HT-29 (cell line): ENCODE measurements at regions not wholly inside any gene's neighbourhood (a gene's known extent, or its start where the extent isn't known, plus 50 kb on each side); places are given as distances from the start of the nearest gene placed in this dataset.

Experiments
- DNase-seq: peaks from one replicate; pipeline ENCODE4 v3.0.0-alpha.2; 2015; ENCODE audit warnings: low spot score

GRCh38 chr20:52402950-52403349 lies 211.4 kb upstream of the ZFP64 start:
- DNase-seq = no peak

- no peak for DNase-seq
These were observed 210.9 kb upstream of the ZFP64 start for GRCh38 chr20:52402514-52402913.

- DNase-seq = no peak
These were observed 209.9 kb upstream of the ZFP64 start for GRCh38 chr20:52401431-52401830.

GRCh38 chr20:52399352-52399751 lies 207.8 kb upstream of the ZFP64 start:
- no peak for DNase-seq

GRCh38 chr20:52389606-52390005 lies 198.0 kb upstream of the ZFP64 start:
- DNase-seq = no peak

- no peak for DNase-seq
These were observed 192.5 kb upstream of the ZFP64 start for GRCh38 chr20:52383995-52384621.

- DNase-seq = no peak
These were observed 191.4 kb upstream of the ZFP64 start for GRCh38 chr20:52382933-52383332.

GRCh38 chr20:52379723-52380336 lies 188.3 kb upstream of the ZFP64 start:
- DNase-seq = peak; percentile 81

- no peak for DNase-seq
These were observed 180.6 kb upstream of the ZFP64 start for GRCh38 chr20:52372169-52372568.

GRCh38 chr20:52365688-52366087 lies 174.1 kb upstream of the ZFP64 start:
- DNase-seq = no peak

- no peak for DNase-seq
These were observed 172.8 kb upstream of the ZFP64 start for GRCh38 chr20:52364405-52364804.

GRCh38 chr20:52361650-52362049 lies 170.1 kb upstream of the ZFP64 start:
- DNase-seq = no peak

- no peak for DNase-seq
These were observed 158.2 kb upstream of the ZFP64 start for GRCh38 chr20:52349806-52350205.

GRCh38 chr20:52348434-52348833 lies 156.9 kb upstream of the ZFP64 start:
- no peak for DNase-seq

- no peak for DNase-seq
These were observed 155.2 kb upstream of the ZFP64 start for GRCh38 chr20:52346797-52347196.

GRCh38 chr20:52342913-52343312 lies 151.3 kb upstream of the ZFP64 start:
- DNase-seq = no peak

GRCh38 chr20:52340036-52340634 lies 148.6 kb upstream of the ZFP64 start:
- DNase-seq = peak; percentile 50

- no peak for DNase-seq
These were observed 141.2 kb upstream of the ZFP64 start for GRCh38 chr20:52332649-52333250.

GRCh38 chr20:52332230-52332629 lies 140.7 kb upstream of the ZFP64 start:
- no peak for DNase-seq

- no peak for DNase-seq
These were observed 140.1 kb upstream of the ZFP64 start for GRCh38 chr20:52331655-52332054.

- no peak for DNase-seq
These were observed 129.8 kb upstream of the ZFP64 start for GRCh38 chr20:52321396-52321795.

- no peak for DNase-seq
These were observed 127.1 kb upstream of the ZFP64 start for GRCh38 chr20:52318651-52319050.
